HuH-7 (cell line): ENCODE measurements at regions not wholly inside any gene's neighbourhood (a gene's known extent, or its start where the extent isn't known, plus 50 kb on each side); places are given as distances from the start of the nearest gene placed in this dataset.

ENCODE experiments used
- DNase-seq: peaks from one replicate; pipeline ENCODE4 v3.0.0; 2011; ENCODE audit warnings: low spot score

DNA sequence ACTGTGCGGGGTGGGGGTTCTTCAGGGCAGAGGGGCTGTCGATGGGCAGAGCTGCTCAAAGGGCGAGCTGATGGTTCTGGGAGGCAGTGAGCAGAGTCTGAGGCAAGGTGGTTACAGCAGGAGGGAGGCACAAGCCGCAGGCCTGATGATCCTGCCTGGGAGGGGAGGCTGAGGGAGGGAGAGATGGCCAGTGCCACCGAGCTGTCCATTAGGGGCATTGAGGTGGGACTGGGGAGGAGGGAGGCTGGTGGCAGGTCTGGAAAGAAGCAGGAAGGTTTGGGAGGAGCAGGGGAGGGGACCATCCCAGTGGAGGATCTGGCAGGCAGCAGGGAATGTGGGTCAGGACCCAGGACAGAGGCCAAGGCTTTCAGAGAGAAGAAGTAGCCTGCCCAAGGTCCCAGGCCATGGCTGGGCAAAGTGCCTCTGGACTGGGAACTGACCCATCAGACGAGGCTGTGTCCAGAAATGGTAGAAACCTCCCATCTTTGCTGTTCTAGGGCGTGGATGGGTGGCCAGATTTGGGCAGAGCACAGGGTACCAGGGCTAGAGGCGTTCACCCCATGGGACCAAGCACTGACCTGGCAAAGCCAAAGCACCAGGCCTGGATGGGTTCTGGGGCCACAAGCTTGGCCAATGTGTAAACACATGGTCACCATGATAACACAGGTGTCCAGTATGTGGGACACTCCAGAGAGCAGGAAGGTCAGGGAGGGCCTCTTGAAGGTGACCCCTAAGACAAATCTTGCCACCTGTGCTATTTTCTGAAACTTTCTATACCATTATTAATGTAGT lies 55.5 kb downstream of the INHBB start:
- DNase-seq: no peak

DNA sequence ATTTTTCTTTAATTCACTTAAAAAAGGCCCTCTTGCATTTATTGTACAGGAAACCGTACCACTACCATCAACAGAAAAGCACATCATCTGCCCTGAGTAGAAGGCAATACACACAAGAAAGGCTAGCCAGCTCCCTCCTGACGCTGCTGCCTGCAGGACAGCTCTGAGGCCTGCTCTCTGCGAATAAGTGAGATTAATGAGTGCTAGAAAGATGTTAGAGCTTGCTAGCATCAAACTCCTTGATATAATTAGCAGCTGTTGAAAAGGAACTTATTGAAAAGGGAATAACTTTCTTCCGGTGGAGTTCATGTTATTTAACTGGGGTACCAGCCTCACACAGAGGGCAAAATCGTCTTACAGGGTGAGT lies 56.1 kb downstream of the INHBB start:
- DNase-seq: no peak

DNA sequence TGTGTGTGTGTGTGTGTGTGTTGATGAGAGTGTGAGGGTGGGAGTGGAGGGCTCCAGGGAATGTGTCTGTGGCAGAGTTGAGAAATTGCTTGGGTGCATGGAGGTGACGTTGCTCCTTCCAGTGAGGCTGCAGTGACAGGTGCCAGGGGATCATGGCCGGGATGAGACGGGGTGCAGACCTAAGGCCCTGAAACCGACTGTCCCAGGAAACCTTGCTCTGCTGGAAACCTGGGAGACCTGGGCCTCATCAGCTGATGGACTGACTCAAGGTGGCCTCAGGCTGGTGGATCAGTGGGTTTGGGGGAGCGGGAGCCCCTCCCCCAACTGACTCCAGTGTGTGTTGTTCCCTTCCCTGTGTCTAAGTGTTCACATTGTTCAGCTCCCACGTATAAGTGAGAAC lies 56.6 kb downstream of the INHBB start:
- no peak for DNase-seq

DNA sequence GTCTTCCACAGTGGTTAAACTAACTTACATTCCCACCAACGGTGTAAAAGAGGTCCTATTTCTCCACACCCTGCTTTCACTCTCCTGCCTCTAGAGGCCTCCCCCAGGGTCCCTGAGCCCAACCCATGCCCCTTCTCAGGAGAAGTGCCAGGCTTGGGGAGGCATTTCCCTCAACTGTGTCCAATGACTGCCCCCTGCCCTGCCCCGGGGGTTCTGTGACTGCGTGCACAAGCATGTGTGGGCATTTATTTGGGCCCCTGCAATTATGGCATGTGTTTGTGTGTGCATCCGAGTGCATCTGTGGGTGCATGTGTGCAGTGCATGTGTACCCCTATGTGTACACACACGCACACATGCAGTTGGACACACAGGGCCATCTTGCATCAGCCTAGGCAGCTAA lies 57.3 kb downstream of the INHBB start:
- DNase-seq: no peak

DNA sequence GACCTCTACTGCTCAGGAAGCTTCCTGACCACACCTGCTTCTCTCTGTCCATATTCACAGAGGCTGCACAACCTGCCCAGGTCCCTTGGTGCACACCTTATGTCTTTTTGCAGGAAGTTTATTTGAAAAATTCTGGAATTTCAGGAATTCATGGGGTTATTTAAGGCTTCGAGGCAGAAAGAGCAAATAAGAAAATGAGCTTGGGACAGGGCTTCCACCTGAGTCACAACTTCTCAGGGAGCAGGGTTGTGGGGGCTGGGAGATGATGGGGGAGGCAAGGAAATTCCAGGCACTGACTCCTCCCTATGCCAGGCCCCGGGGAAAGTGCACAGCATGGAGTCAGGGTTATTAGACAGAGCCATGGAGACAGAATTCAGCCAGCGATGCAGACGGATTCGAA lies 57.7 kb downstream of the INHBB start:
- DNase-seq: no peak

DNA sequence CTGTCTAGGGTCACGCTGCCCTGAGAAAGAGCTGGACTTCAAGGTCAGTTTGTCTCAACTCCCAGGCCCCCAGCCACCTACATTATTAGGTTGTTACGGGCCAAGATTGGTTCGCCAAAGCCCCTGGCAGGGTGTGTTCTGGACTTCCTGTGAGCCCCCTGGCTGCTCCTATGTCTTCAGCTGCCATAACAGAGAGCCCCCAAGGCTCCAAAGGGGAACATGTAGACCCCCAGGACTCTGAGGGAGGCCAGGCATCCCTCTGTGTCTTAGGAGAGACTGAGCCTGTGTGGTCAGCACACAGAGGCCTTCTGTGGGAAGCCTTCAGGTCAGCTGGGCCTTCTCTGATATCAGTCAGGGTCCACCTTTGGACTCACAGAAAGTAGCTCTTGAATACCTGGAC lies 58.3 kb downstream of the INHBB start:
- DNase-seq: no peak

DNA sequence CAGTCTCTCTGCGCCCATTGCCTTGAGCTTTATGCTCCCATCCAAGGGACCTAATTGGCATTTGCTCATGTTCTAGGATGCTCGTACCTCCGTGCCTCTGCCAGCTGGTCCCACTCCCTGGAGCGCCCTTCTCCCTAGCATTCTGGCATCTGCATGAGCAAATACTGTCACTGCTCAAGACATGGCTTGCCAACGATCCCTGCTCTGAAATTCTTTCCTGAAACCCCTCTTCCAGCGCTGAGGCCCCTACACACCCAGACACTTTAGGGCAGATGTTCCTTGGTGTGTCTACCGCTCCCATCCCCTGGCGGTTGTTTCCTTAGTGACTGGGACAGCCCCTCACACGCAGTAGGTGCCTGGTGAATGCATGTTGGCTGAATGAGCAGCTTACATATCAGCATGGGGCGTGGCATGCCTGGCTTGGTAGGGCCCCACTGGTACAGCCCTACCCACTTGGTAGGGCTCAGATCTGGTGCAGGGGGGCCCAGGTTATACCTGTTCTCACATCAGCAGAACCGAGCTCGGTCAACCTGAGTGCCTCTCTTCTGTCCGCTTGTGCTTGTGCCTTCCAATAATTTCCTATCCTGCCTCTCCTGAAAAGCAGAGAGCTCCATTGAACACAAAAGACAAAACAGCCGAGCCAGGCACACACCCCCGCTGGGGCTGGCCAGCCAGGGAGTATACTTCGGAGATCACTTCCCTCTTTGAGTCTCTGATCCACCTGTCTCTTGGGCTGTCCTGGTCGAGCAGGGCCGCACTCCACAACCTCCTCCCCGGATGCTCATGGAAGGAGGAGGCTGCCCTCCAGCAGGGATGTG lies 59.2 kb downstream of the INHBB start:
- DNase-seq: no peak

DNA sequence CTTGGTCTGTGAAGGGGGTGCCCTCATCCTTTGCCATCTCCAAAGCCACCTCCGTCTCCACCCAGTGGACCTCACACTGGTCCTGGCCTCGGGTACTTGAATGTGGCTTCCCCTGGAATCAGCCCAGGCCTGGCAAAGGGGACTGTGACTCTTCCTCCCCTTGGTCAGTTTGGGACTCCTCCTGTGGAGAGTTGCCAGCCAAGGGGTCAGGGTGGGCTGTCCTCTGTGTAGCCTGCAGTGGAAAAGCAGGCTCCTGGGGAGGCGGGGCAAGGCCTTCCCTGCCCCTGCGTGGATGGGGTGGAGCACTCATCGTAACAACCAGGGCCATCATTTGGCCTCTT lies 59.8 kb downstream of the INHBB start:
- no peak for DNase-seq

DNA sequence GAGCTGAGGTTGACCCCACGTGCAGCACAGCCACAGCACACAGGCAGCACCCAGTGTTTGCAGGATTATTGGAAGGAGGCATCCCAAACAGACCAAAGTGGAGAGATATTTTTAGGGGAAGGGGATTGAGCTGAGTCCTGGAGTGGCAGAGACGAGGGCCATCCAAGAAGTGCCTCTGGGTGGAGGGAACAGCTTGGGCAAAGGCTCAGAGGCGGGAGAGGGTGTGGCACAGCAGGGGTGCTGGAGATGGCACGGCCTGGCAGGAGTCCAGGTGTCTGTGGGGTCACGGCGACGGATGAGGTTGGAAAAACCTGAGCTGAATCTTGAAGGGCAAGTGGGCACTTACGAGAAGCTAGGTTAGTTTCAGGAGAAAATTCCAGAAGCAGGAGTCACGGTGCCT lies 60.6 kb downstream of the INHBB start:
- no peak for DNase-seq

DNA sequence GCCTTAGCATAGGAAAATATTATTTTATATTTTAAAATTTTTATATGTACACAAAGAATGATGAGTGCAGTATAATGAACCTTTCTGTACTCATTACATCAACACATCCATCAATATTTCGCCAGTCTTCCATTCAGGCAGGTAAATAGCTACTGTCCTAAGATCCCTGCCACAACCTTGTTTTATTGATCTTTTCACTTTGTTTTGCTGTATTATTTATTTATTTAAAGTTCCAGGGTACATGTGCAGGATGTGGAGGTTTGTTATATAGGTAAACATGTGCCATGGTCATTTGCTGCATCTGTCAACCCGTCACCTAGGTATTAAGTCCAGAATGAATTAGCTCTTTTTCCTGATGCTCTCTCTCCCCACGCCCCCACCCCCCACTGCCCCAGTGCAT lies 64.6 kb downstream of the INHBB start:
- DNase-seq: no peak

DNA sequence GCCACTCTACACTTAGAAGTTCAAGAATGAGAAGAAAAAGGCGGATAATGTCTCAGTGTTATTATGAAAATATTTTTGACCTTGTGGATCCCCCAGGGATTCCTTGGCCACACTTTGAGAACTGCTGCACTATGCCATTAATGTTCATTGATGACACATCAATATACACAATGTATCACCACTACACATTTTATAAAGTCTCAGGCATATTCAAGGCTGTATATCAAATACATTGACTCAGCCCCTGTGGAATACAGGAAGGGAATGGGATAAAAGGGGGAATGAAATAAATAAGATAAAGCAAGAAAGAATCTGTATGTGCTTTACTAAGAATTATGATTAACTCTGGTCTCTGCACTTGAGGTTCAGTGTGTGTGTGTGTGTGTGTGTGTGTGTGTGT lies 69.1 kb downstream of the INHBB start:
- DNase-seq: no peak

DNA sequence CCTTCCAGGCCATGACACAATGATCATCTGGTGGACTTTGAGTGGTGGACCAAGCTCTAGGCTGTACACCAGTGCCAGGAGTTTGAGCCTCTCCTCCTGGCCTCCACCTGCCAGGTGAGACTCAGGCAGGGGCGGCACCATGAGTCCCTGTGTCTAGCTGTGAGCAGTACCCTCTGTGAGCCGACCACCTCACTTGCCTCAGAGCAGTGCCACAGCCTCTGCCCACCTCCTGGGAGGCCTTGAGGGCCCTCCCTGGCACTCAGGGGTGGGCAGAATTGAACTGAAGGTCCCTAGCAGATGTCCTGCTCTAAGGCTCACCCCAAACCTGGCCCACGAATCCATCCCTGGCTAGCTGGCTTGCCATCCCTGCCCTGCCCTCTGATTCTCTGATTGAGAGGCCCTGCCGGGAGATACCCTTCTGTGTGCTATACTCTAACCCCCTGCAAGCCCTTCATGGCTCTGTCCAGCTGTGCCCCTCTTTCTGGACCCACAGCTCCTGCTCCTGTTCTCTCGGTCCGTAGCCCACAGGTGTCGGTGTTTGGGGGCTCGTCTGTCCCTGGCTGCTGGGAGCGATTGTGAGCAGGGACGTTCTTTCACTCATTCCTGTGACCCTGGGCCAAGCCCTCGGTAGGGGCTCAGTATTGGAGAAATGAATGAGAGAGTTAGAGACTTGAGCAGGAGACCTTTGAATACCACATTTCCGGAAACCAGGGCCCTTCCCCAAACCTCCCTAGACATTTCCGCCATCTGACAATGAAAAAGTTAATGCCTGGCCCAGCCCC lies 70.0 kb downstream of the INHBB start:
- no peak for DNase-seq

DNA sequence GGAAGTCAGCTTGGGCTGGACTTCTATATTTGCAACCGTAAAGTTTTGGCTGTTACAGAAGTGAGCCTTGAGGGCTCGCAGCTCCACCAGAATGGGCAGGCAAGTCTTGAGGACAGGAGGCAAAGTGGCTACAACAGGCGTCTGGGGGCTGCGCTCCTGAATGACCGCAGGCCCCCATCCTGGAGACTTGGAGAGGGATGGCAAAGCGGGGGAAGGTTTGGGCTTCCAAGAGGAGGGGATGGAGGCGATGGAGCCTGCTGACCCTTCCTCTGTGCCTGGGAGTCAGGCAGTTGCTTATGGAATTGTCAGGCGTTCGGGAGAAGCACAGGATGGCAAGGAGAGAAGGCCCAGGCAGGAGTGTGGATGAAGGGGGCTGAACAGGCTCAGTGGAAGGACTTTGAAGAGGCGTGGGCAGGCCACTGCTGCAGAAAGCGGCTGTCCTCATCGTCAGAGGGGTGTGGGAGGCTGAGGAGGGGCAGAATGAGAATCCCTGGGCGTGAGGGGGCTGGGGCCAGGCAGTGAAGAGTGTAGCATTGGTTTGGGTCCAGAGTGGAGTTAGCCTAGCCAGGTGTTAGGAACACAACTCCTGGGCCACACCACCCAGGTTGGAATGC lies 72.3 kb downstream of the INHBB start:
- DNase-seq: no peak

DNA sequence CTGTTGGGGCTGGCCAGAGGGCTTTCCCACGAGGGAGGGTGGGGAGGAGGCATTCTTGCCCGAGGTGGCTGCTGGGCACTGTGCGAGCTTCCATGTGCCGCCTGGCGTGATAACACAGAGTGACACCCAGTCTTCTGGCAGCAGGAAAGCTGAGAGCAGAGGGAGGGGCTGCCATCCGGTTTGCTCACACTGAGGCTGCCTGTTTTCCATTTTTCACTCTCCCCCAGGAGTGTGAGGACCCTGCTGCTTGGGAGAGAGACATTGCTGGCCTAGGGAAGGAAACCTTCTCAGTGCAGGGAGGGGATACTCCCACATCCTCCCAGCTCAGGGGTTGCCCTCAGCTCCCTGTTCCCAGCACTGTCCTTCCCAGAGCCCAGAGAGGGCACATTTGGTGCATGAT lies 73.1 kb downstream of the INHBB start:
- no peak for DNase-seq

DNA sequence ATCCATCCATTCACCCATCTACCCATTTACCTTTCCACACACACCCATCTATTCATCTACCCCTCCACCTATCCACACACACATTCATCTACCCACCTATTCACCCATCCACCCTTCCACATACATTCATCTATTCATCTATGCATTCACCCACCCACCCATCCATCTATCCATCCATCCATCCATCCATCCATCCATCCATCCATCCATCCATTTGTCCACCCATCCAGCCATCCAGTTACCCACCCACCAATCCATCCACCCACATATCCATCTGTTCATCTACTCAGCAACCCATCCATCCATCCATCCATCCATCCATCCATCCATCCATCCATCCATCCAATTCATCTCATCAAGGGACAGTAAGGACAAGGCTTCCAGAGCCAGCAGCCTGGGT lies 74.0 kb downstream of the INHBB start:
- DNase-seq: no peak

DNA sequence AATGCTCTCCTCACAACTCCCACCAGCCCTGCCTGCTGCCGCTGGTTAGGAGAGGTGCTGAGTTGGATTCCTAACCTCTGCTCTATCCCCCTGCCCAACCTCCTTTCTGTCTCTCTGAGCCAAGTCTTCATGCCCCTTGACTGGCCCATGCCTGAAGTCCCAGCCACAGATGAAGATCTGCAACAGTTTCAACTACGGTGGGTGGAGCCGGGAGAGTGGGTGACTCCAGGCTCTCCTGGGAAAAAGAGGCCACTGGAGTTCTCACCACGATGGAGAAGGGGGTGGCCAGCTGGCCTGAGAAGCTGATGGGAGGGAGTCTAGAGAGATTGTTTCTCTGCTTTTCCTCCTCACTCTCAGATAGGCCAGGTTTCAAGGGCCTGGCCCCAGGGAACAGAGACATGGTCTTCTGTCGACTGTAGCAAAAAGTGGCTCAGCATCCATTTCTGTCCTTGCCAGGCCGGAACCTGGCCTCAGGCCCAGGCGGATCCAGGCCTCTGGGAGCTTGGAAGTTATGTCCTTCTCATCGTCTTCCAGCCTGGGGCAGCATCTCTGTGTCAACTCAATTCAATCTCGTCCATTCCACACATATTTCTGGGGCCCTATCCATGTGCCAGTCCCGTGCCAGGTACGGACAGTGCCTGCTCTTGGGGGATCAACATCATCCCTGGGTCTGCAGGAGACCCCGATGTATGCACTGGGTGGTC lies 75.3 kb downstream of the INHBB start:
- DNase-seq: no peak

DNA sequence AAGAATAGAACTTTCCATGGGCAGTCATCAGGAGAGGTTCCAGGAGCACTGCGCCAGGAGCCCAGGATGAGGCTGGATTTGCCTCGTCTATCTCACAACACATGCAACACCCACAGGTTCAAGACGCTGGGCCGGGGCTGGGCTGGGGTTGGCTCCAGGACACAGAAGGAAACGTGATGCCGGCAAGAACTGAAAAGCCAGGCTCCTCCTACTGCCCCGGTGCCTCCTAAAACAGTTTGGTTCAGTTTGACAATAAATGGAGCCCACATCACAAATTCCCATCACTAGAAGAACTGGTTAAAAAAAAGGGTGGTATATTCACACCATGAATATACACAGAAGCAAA lies 75.9 kb downstream of the INHBB start:
- no peak for DNase-seq

DNA sequence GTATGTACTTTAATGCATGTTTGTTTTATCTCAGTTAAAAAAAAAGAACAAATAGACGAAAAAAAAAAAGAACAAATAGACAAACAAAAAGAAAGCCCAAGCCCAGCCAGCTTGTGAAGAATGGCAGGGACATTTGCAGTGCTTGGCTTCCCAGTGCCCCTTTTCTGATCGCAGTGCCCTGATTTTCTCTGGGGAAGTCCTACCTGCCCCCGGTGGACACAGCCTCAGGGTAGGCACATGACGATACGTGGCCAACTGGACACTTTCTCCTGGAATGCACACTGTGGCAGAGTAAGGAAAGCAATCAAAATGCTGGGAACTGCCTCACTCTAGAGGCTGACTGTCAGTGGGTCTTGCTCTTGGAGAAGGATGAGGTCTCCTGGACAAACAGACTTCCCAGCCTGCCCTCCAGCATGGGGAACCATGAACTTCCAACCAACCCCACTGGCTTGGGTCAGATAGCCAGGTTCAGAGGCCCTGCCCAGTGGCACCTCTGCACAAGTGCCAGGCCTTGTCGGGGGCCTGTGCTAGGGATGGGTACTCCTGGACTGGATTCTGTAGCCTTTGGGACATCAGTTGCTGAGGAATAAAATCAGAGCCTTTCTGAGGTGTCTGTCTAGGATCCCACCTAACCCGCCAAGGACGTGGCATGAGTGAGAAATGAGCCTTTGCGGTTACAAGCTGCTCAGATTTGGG lies 76.7 kb downstream of the INHBB start:
- DNase-seq: no peak

DNA sequence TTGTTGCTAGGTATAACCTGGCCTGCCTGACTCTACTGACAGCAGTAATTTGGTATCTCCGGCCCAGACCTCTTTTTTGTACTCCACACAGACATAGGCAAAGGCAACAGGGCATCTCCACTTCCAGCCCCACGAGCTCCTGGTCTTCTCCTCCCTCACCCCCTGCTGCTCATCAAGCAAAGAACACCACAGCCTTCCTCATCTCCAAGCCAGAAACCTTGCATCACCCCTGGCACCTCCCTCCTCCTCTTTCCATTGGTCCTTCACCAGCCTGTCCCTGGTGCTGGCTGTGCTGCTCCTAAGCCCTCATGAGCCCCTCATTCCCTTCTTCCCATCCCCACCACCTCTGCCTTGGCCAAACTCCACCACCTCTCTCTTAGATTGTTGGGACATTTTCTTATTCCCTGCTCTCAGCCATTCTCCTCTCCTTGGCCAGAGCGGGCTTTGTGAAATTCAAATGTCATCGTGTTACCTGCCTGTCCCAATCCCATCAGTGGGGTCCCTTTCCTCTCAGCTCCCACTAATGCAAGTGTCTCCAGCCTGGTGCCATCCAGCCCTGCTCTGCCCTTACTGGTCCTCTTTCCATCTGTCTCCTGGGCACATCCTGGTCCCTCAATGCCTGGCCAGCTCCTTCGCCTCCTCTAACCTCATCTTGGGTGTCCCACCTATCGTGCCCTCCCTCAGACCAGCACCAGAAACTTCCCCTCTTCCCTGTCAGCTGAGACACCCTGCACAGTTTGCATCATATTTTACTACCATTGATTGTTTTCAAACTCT lies 77.4 kb downstream of the INHBB start:
- no peak for DNase-seq

DNA sequence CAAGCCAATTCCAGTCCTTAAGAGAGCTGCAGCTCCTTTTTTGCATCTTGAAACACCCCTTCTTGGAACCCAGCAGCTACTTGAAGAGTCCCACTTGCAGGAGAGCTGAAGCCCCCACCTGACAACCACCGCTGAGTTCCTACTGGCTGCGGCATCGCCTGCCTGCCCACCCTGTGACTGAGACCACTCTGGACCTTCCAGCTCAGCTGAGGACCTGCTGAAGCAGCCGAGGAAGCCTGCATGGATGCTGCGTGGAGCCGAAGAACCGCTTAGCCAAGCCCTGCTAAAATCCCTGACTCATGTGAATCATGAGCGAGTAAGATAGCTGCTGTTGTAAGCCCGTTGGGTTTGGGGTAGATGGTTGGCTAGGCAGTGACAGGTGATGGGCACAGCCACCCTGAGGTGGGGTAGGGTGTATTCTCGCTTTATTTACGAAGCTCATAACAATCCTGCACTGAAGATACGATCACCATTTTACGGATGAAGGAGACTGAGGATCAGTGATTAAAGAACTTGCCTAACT lies 78.4 kb downstream of the INHBB start:
- DNase-seq: no peak
